ENCODE measurements at regions not wholly inside any gene's neighbourhood (a gene's known extent, or its start where the extent isn't known, plus 50 kb on each side); places are given as distances from the start of the nearest gene placed in this dataset.

GRCh38 chr21:41008974-41009373, 159.0 kb upstream of the BACE2 start:
- TF ChIP-seq POLR2A (IDR thresholded peaks at IDR 0.05; ENCODE audit: low read length) (no peak), GATA1 (IDR thresholded peaks at IDR 0.05; ENCODE audit: low read depth, low read length) (no peak)

Data from erythroblast (primary cell).